A549 (cell line): ENCODE measurements at regions not wholly inside any gene's neighbourhood (a gene's known extent, or its start where the extent isn't known, plus 50 kb on each side); places are given as distances from the start of the nearest gene placed in this dataset.

Experiments used
- BHLHE40 ChIP-seq: IDR thresholded peaks from 2 replicates; pipeline ENCODE4 v1.6.1; 2012; ENCODE audit warnings: low read depth, low read length, inconsistent platforms
- CTCF ChIP-seq: fragments of >200 bp; sonication (Bioruptor Twin); formaldehyde crosslinking; IDR thresholded peaks from 3 replicates; pipeline ENCODE4 v1.5.1; 2016
- EHF ChIP-seq: fragments of 250-450 bp; sonication (Bioruptor Pico); IDR thresholded peaks from 2 replicates; pipeline ENCODE4 v1.5.0; 2020; ENCODE audit warnings: mild to moderate bottlenecking
- EP300 ChIP-seq, 2 experiments: fragments of >200 bp; sonication (Bioruptor Twin); formaldehyde crosslinking; IDR thresholded peaks; 2 replicates in 1 of 2; 3 replicates in 1 of 2; pipeline ENCODE4 v1.6.1; 2016 to 2017
- MAZ ChIP-seq: fragments of 150-350 bp; IDR thresholded peaks from 2 replicates; pipeline ENCODE4 v1.6.1; 2014; ENCODE audit warnings: antibody characterized with exemption, low read depth, low read length, borderline replicate concordance
- NR3C1 ChIP-seq: fragments of >200 bp; sonication (Bioruptor Twin); formaldehyde crosslinking; IDR thresholded peaks from 3 replicates; pipeline ENCODE4 v1.6.1; 2017
- PHF8 ChIP-seq: fragments of 200-600 bp; sonication (generic); IDR thresholded peaks from 2 replicates; pipeline ENCODE4 v1.6.1; 2016; ENCODE audit warnings: low read depth, mild to moderate bottlenecking, antibody characterized with exemption, moderate library complexity, borderline replicate concordance
- POLR2A ChIP-seq: IDR thresholded peaks from 2 replicates; pipeline ENCODE4 v1.6.1; 2012; ENCODE audit warnings: mild to moderate bottlenecking, low read length
- TF ChIP-seq, protein P1 (sequence below): IDR thresholded peaks from 2 replicates; pipeline ENCODE4 v1.6.1; 2012

GRCh38 chr1:244301595-244302130 lies 150.0 kb downstream of the ADSS2 start:
- TF ChIP-seq CTCF = no peak
- TF ChIP-seq EP300 (IDR thresholded peaks at IDR 0.05) = no peak
- TF ChIP-seq, protein P1, sequence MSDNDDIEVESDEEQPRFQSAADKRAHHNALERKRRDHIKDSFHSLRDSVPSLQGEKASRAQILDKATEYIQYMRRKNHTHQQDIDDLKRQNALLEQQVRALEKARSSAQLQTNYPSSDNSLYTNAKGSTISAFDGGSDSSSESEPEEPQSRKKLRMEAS = no peak
- TF ChIP-seq NR3C1 = no peak
- TF ChIP-seq MAZ = no peak
- TF ChIP-seq BHLHE40 = no peak
- no peak for TF ChIP-seq POLR2A
- no peak for TF ChIP-seq EHF (CRISPR knock-in tag)
- TF ChIP-seq PHF8 = no peak
